Keratinocyte (primary cell): ENCODE measurements at regions not wholly inside any gene's neighbourhood (a gene's known extent, or its start where the extent isn't known, plus 50 kb on each side); places are given as distances from the start of the nearest gene placed in this dataset.

ENCODE experiments used
- CTCF ChIP-seq, 3 experiments: IDR thresholded peaks in 1 of 3; conservative IDR thresholded peaks in 1 of 3; optimal IDR thresholded peaks in 1 of 3; 2 replicates in 2 of 3; 3 replicates in 1 of 3; pipeline versions ENCODE3 to v1.5.1; 2011; ENCODE audit warnings: low read length in 3 of 3, mild to moderate bottlenecking in 3 of 3, moderate library complexity in 2 of 3, control low read depth in 1 of 3, inconsistent platforms in 1 of 3; ENCODE audit not compliant: insufficient read depth in 2 of 3; ENCODE audit errors: extremely low read depth in 1 of 3
- EZH2 ChIP-seq: IDR thresholded peaks from one replicate; pipeline ENCODE4 v1.6.1; 2012; ENCODE audit warnings: inconsistent platforms, mild to moderate bottlenecking, low read length, moderate library complexity

GRCh38 chr18:2100694-2101213 lies 470.6 kb downstream of the METTL4 start:
- no peak for TF ChIP-seq CTCF (optimal IDR thresholded peaks at IDR 0.05 in 1 of 3, IDR thresholded peaks at IDR 0.05 in 1 of 3, conservative IDR thresholded peaks at IDR 0.05 in 1 of 3; ENCODE audit: extremely low read depth in 1 of 3, insufficient read depth in 2 of 3, low read length in 3 of 3)
- no peak for TF ChIP-seq EZH2
